ENCODE measurements at regions not wholly inside any gene's neighbourhood (a gene's known extent, or its start where the extent isn't known, plus 50 kb on each side); places are given as distances from the start of the nearest gene placed in this dataset.

GRCh38 chr1:29708381-29708780 lies 472.1 kb downstream of the PTPRU start:
- Histone ChIP-seq H3K4me1 (peaks cover 0 to 3% (median 0%) of the 10 kb centered on the region in 4 donors), H3K36me3 (no peaks in the 10 kb centered on the region), H3K27me3 (no peaks in the 10 kb centered on the region), H3K27ac (no peak overlapping the region), H3K9me3 (no peaks in the 10 kb centered on the region), H3K4me3 (no peak overlapping the region)
- WGBS, 2 donors = 77 to 90% methylated on average over 1 of the region's 1 CpG
- no peak for TF ChIP-seq EP300 (IDR thresholded peaks at IDR 0.05)
- no peak for TF ChIP-seq POLR2A (IDR thresholded peaks at IDR 0.05)
- TF ChIP-seq POLR2AphosphoS5 (IDR thresholded peaks at IDR 0.05) = no peak
- TF ChIP-seq, protein P1, sequence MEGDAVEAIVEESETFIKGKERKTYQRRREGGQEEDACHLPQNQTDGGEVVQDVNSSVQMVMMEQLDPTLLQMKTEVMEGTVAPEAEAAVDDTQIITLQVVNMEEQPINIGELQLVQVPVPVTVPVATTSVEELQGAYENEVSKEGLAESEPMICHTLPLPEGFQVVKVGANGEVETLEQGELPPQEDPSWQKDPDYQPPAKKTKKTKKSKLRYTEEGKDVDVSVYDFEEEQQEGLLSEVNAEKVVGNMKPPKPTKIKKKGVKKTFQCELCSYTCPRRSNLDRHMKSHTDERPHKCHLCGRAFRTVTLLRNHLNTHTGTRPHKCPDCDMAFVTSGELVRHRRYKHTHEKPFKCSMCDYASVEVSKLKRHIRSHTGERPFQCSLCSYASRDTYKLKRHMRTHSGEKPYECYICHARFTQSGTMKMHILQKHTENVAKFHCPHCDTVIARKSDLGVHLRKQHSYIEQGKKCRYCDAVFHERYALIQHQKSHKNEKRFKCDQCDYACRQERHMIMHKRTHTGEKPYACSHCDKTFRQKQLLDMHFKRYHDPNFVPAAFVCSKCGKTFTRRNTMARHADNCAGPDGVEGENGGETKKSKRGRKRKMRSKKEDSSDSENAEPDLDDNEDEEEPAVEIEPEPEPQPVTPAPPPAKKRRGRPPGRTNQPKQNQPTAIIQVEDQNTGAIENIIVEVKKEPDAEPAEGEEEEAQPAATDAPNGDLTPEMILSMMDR (IDR thresholded peaks at IDR 0.05) = no peak
- DNase-seq (no peak), ATAC-seq (ENCODE audit: low FRiP score in 2 of 2) (no peak)

GRCh38 chr1:29707796-29708195 lies 471.5 kb downstream of the PTPRU start:
- WGBS, 2 donors = 88 to 93% methylated on average over 9 of the region's 9 CpGs
- Histone ChIP-seq H3K4me3 (no peak overlapping the region), H3K36me3 (no peaks in the 10 kb centered on the region), H3K4me1 (peaks cover 0 to 3% (median 0%) of the 10 kb centered on the region in 4 donors), H3K27me3 (no peaks in the 10 kb centered on the region), H3K9me3 (no peaks in the 10 kb centered on the region), H3K27ac (no peak overlapping the region)
- ATAC-seq (ENCODE audit: low FRiP score in 2 of 2) (no peak), DNase-seq (no peak)
- no peak for TF ChIP-seq POLR2A (IDR thresholded peaks at IDR 0.05)
- no peak for TF ChIP-seq EP300 (IDR thresholded peaks at IDR 0.05)

DNA sequence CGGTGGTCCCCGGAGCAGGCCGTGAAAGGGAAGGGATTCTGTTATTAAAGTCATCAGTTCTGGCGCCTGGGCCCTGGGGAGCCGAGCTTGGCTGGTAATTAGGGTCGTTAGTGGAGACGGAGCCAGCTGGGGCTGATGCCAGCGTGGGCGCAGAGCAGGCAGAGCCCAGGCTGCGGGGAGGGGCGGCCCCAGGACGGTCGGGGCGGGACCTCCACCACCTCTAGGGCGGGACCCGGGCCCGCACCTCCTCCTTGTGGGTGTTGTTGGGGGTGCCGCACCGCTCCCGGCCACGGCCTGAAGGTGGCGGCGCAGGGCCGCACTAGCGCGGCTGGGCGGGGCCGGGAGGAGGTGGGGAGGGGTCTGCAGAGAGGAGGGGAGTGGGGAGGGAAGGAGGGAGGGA lies 470.6 kb downstream of the PTPRU start:
- Histone ChIP-seq H3K36me3 (no peaks in the 10 kb centered on the region), H3K27ac (no peak overlapping the region), H3K4me1 (peaks cover 0 to 3% (median 0%) of the 10 kb centered on the region in 4 donors), H3K4me3 (no peak overlapping the region), H3K9me3 (no peaks in the 10 kb centered on the region), H3K27me3 (no peaks in the 10 kb centered on the region)
- DNase-seq = peak; percentile 50 to 86
- peak; percentile 27 to 52 for ATAC-seq (ENCODE audit: low FRiP score in 2 of 2)
- WGBS, 2 donors = 10% methylated on average over 17 of the region's 28 CpGs; no CpG with 5 or more reads in 1 of the 2 donors
- TF ChIP-seq POLR2AphosphoS5 (IDR thresholded peaks at IDR 0.05) (no peak), POLR2A (IDR thresholded peaks at IDR 0.05) (no peak), EP300 (IDR thresholded peaks at IDR 0.05) (no peak)
- TF ChIP-seq, protein P1 (IDR thresholded peaks at IDR 0.05) = peak in 5 of 6 experiments; percentile 18 to 49 (median 43)

DNA sequence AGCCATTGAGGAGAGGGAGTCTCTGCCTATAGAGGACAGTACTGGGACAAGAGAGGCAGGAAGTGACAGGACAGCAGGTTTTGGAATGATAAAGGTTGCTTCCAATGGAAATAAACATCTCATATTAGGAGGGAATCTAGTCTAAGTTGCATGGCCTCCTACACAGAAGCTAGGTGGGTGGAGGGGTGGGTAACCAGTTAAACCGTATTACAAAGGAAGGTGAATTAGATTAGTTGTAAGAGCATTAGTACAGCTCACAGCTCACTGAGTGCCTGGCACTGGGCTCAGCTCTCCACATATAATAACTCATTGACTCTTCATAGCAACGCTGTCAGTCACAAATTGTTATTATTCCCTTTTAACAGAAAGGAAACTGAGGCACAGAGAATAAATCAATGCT lies 468.1 kb downstream of the PTPRU start:
- Histone ChIP-seq H3K4me3 (no peak overlapping the region), H3K27ac (no peak overlapping the region), H3K9me3 (no peaks in the 10 kb centered on the region), H3K4me1 (peaks cover 0 to 4% (median 2%) of the 10 kb centered on the region in 4 donors), H3K27me3 (no peaks in the 10 kb centered on the region), H3K36me3 (no peaks in the 10 kb centered on the region)
- WGBS, 2 donors = 69 to 70% methylated on average over 2 of the region's 2 CpGs
- DNase-seq = no peak
- ATAC-seq (ENCODE audit: low FRiP score in 2 of 2) = no peak
- TF ChIP-seq EP300 (IDR thresholded peaks at IDR 0.05) (no peak), POLR2A (IDR thresholded peaks at IDR 0.05) (no peak), POLR2AphosphoS5 (IDR thresholded peaks at IDR 0.05) (no peak)
- TF ChIP-seq, protein P1 (IDR thresholded peaks at IDR 0.05) = no peak

- H3K4me3 ChIP-seq = no peak overlapping the region
- H3K27me3 ChIP-seq = no peaks in the 10 kb centered on the region
- H3K27ac ChIP-seq = no peak overlapping the region
- TF ChIP-seq, protein P1 (IDR thresholded peaks at IDR 0.05) = peak; percentile 13 to 70 (median 62)
- TF ChIP-seq EP300 (IDR thresholded peaks at IDR 0.05) (no peak), POLR2A (IDR thresholded peaks at IDR 0.05) (no peak), POLR2AphosphoS5 (IDR thresholded peaks at IDR 0.05) (no peak)
- no peak for DNase-seq
- peak in 1 of 2 donors; percentile 54 for ATAC-seq (ENCODE audit: low FRiP score in 2 of 2)
- H3K36me3 ChIP-seq = no peaks in the 10 kb centered on the region
- no peaks in the 10 kb centered on the region for H3K9me3 ChIP-seq
- H3K4me1 ChIP-seq = peaks cover 0 to 4% (median 2%) of the 10 kb centered on the region in 4 donors
- 21 to 26% methylated on average over 6 to 8 of the region's 8 CpGs for WGBS, 2 donors
These were observed 467.5 kb downstream of the PTPRU start for GRCh38 chr1:29703596-29704370.

Data from upper lobe of left lung (tissue), 6 donors.